SU-DHL-6 (cell line): ENCODE measurements at regions not wholly inside any gene's neighbourhood (a gene's known extent, or its start where the extent isn't known, plus 50 kb on each side); places are given as distances from the start of the nearest gene placed in this dataset.

Experiments used
- H2AFZ ChIP-seq: fragments of 200-600 bp; sonication (generic); 2 replicates; pipeline ENCODE4 v1.6.1; 2014; ENCODE audit warnings: low read depth, mild to moderate bottlenecking, moderate library complexity, mixed read lengths, antibody characterized with exemption, low read length; ENCODE audit not compliant: severe bottlenecking
- H3F3A ChIP-seq: fragments of 200-600 bp; shearing (Covaris generic); 2 replicates; pipeline ENCODE4 v1.6.0; 2016; ENCODE audit warnings: antibody characterized with exemption, mild to moderate bottlenecking; ENCODE audit not compliant: insufficient read depth
- H3K27ac ChIP-seq: fragments of 200-600 bp; sonication (generic); 2 replicates; pipeline ENCODE4 v1.5.1; 2016; ENCODE audit warnings: low read depth, mild to moderate bottlenecking, low read length, moderate library complexity, mixed read lengths
- H3K27me3 ChIP-seq: fragments of 200-600 bp; sonication (generic), shearing (Covaris generic); 2 replicates; pipeline ENCODE4 v1.6.0; 2014; ENCODE audit warnings: mild to moderate bottlenecking, low read length
- H3K36me3 ChIP-seq: fragments of 200-600 bp; sonication (generic); 2 replicates; pipeline ENCODE4 v1.6.1; 2014; ENCODE audit warnings: mild to moderate bottlenecking, low read length, mixed read lengths
- H3K4me2 ChIP-seq: fragments of 300-600, 200-600 bp; shearing (Covaris generic), sonication (generic); 2 replicates; pipeline ENCODE4 v1.6.0; 2014; ENCODE audit warnings: low read length, low read depth, mild to moderate bottlenecking; ENCODE audit not compliant: poor library complexity, severe bottlenecking
- H3K4me3 ChIP-seq: fragments of 200-600 bp; sonication (generic); 2 replicates; pipeline ENCODE4 v1.5.1; 2014; ENCODE audit warnings: antibody characterized with exemption, low read length, mild to moderate bottlenecking, mixed read lengths; ENCODE audit not compliant: insufficient read depth, poor library complexity, severe bottlenecking
- H3K79me2 ChIP-seq: fragments of 200-600 bp; sonication (generic); 2 replicates; pipeline ENCODE4 v1.6.1; 2014; ENCODE audit warnings: mild to moderate bottlenecking, low read length, moderate library complexity; ENCODE audit not compliant: insufficient read depth
- H3K9ac ChIP-seq: fragments of 200-600 bp; sonication (generic); 2 replicates; pipeline ENCODE4 v1.7.0; 2014; ENCODE audit warnings: mild to moderate bottlenecking, low read length
- H3K9me2 ChIP-seq: fragments of 200-600 bp; sonication (generic); replicated peaks from 2 replicates; pipeline ENCODE4 v1.6.1; 2014; ENCODE audit warnings: low read length; ENCODE audit not compliant: insufficient read depth
- H3K9me3 ChIP-seq: fragments of 200-600 bp; sonication (generic); 2 replicates; pipeline ENCODE4 v1.6.1; 2014; ENCODE audit warnings: low read length, mixed read lengths; ENCODE audit not compliant: insufficient read depth
- H4K20me1 ChIP-seq: fragments of 200-600 bp; sonication (generic); 2 replicates; pipeline ENCODE4 v1.6.1; 2014; ENCODE audit warnings: low read depth, mild to moderate bottlenecking, antibody characterized with exemption, low read length, moderate library complexity, mixed read lengths
- CTCF ChIP-seq: fragments of 200-600 bp; sonication (generic); IDR thresholded peaks from one replicate; pipeline ENCODE4 v1.5.1; 2017; ENCODE audit warnings: antibody characterized with exemption, mild to moderate bottlenecking, low read length, moderate library complexity; ENCODE audit not compliant: insufficient read depth, poor library complexity, severe bottlenecking
- EZH2phosphoT487 ChIP-seq: fragments of 200-600 bp; sonication (generic), shearing (Covaris generic); conservative IDR thresholded peaks from 2 replicates; pipeline ENCODE4 v1.6.1; 2018; ENCODE audit warnings: mild to moderate bottlenecking, antibody characterized with exemption, low read length, moderate library complexity, mixed read lengths

- H2AFZ ChIP-seq: no peak overlapping the region
- H3K4me3 ChIP-seq: no peak overlapping the region
- no peaks in the 10 kb centered on the region for H3K9me2 ChIP-seq
- H3K79me2 ChIP-seq: peaks cover 51% of the 10 kb centered on the region
- no peak for TF ChIP-seq CTCF
- TF ChIP-seq EZH2phosphoT487: no peak
- H4K20me1 ChIP-seq: no peaks in the 10 kb centered on the region
- no peaks in the 10 kb centered on the region for H3K36me3 ChIP-seq
- no peak overlapping the region for H3K4me2 ChIP-seq
- H3K27ac ChIP-seq: no peak overlapping the region
- no peak overlapping the region for H3K9ac ChIP-seq
- peaks cover 8% of the 10 kb centered on the region; the same call in 1 of the 2 replicates for H3K9me3 ChIP-seq
- H3K27me3 ChIP-seq: no peaks in the 10 kb centered on the region
- no peaks in the 10 kb centered on the region for H3F3A ChIP-seq
These were observed 140.2 kb upstream of the TIAM1 start for GRCh38 chr21:31484219-31484618.

GRCh38 chr21:31483146-31483545 lies 139.1 kb upstream of the TIAM1 start:
- peaks cover 8% of the 10 kb centered on the region; the same call in 1 of the 2 replicates for H3K9me3 ChIP-seq

GRCh38 chr21:31482460-31482859 lies 138.4 kb upstream of the TIAM1 start:
- no peak overlapping the region for H3K27ac ChIP-seq
- H3K36me3 ChIP-seq: no peaks in the 10 kb centered on the region
- no peaks in the 10 kb centered on the region for H4K20me1 ChIP-seq
- no peak overlapping the region for H2AFZ ChIP-seq
- TF ChIP-seq EZH2phosphoT487 (no peak), CTCF (no peak)
- H3F3A ChIP-seq: no peaks in the 10 kb centered on the region
- no peak overlapping the region for H3K4me2 ChIP-seq
- H3K27me3 ChIP-seq: no peaks in the 10 kb centered on the region
- H3K9me2 ChIP-seq: no peaks in the 10 kb centered on the region
- peaks cover 8% of the 10 kb centered on the region; the same call in 1 of the 2 replicates for H3K9me3 ChIP-seq
- H3K4me3 ChIP-seq: no peak overlapping the region
- H3K9ac ChIP-seq: no peak overlapping the region
- H3K79me2 ChIP-seq: peaks cover 47% of the 10 kb centered on the region

More at GRCh38 chr21:31483146-31483545, 139.1 kb upstream of the TIAM1 start:
- Histone ChIP-seq H3K36me3 (no peaks in the 10 kb centered on the region), H3K4me2 (no peak overlapping the region), H3F3A (no peaks in the 10 kb centered on the region), H3K79me2 (peaks cover 51% of the 10 kb centered on the region), H3K9me2 (no peaks in the 10 kb centered on the region), H3K4me3 (no peak overlapping the region), H3K27ac (no peak overlapping the region), H3K27me3 (no peaks in the 10 kb centered on the region), H2AFZ (no peak overlapping the region), H3K9ac (no peak overlapping the region), H4K20me1 (no peaks in the 10 kb centered on the region)
- TF ChIP-seq EZH2phosphoT487 (no peak), CTCF (no peak)
